GM12878 (cell line): ENCODE measurements at regions not wholly inside any gene's neighbourhood (a gene's known extent, or its start where the extent isn't known, plus 50 kb on each side); places are given as distances from the start of the nearest gene placed in this dataset.

Experiments
- ATAC-seq: fragments of 200-7000 bp; cut with Tn5 transposase; 3 replicates; pipeline ENCODE4 v1.9.1; 2020; ENCODE audit warnings: mild to moderate bottlenecking, moderate library complexity
- BruUV-seq: library from RNA; stranded (reverse); fragments of 400-500 nt; replicated peaks from 2 replicates; lab custom pipeline; 2021; lab: Mats Ljungman, UMichigan
- CTCF ChIA-PET: fragments of 300-600 bp; sonication (Branson Sonifier 250); formaldehyde crosslinking; extraction: SDS; loops from one replicate; lab custom pipeline; 2021; ENCODE audit warnings: inconsistent platforms; lab: Yijun Ruan, JAX
- POLR2A ChIA-PET: fragments of 350-600 bp; formaldehyde crosslinking; extraction: SDS; loops from one replicate; lab custom pipeline; 2021; ENCODE audit warnings: inconsistent platforms; lab: Charles Lee
- RAD21 ChIA-PET: fragments of 300-600 bp; sonication (Branson Sonifier 250); formaldehyde crosslinking; loops from one replicate; lab custom pipeline; 2023; ENCODE audit warnings: antibody characterized with exemption; ENCODE audit not compliant: unreplicated experiment; lab: Charles Lee
- SMC1A ChIA-PET: fragments of 300-600 bp; sonication (Branson Sonifier 250); formaldehyde crosslinking; loops from one replicate; lab custom pipeline; 2023; ENCODE audit not compliant: unreplicated experiment, uncharacterized antibody; lab: Charles Lee
- DNase-seq: peaks from one replicate; pipeline ENCODE4 v3.0.0-alpha.2; 2011; ENCODE audit warnings: low read depth, low spot score
- FAIRE-seq: peaks from 3 replicates; lab custom pipeline; 2011; peaks lifted over from hg19 to GRCh38; lab: Jason Lieb, UNC
- H2AFZ ChIP-seq: 2 replicates; pipeline ENCODE4 v1.6.0; 2011; ENCODE audit warnings: low read depth, low read length, control low read depth; ENCODE audit not compliant: control insufficient read depth
- H3K27ac ChIP-seq: 2 replicates; pipeline ENCODE4 v1.5.1; 2011; ENCODE audit warnings: control low read depth; ENCODE audit not compliant: control insufficient read depth, insufficient read depth
- H3K27me3 ChIP-seq, 2 experiments: replicated peaks in 1 of 2; 2 replicates each; pipeline versions ENCODE4 v1.6.0 to v1.6.1; 2011; ENCODE audit warnings: low read length in 1 of 2; ENCODE audit not compliant: control insufficient read depth in 2 of 2, insufficient read depth in 2 of 2
- H3K36me3 ChIP-seq, 2 experiments: 2 replicates each; pipeline ENCODE4 v1.5.1; 2011; ENCODE audit warnings: low read length in 1 of 2; ENCODE audit not compliant: control insufficient read depth in 2 of 2, insufficient read depth in 2 of 2
- H3K4me1 ChIP-seq: 2 replicates; pipeline ENCODE4 v1.6.1; 2011; ENCODE audit warnings: mild to moderate bottlenecking, low read length, moderate library complexity, mixed read lengths; ENCODE audit not compliant: control insufficient read depth, insufficient read depth
- H3K4me2 ChIP-seq: 2 replicates; pipeline ENCODE4 v1.6.0; 2011; ENCODE audit warnings: control low read depth; ENCODE audit not compliant: control insufficient read depth, insufficient read depth
- H3K4me3 ChIP-seq: fragments of 200-600 bp; sonication (generic); 2 replicates; pipeline ENCODE4 v1.5.1; 2016
- H3K79me2 ChIP-seq: 2 replicates; pipeline ENCODE4 v1.6.0; 2011; ENCODE audit warnings: low read length; ENCODE audit not compliant: control insufficient read depth, insufficient read depth
- H3K9ac ChIP-seq: 2 replicates; pipeline ENCODE4 v1.8.0; 2011; ENCODE audit warnings: low read length, control low read depth, mixed read lengths; ENCODE audit not compliant: control insufficient read depth, insufficient read depth
- H3K9me3 ChIP-seq: replicated peaks from 3 replicates; pipeline ENCODE4 v1.5.1; 2011; ENCODE audit warnings: mild to moderate bottlenecking, low read length; ENCODE audit not compliant: control insufficient read depth, insufficient read depth
- H4K20me1 ChIP-seq: 2 replicates; pipeline ENCODE4 v1.6.0; 2011; ENCODE audit not compliant: control insufficient read depth, insufficient read depth
- CBX5 ChIP-seq: sonication (generic); IDR thresholded peaks from 2 replicates; pipeline ENCODE4 v1.6.1; 2016; ENCODE audit warnings: low read depth, moderate library complexity, mild to moderate bottlenecking, inconsistent platforms
- KDM1A ChIP-seq: fragments of 200-600 bp; sonication (generic); IDR thresholded peaks from 2 replicates; pipeline ENCODE4 v1.6.1; 2016; ENCODE audit warnings: borderline replicate concordance
- KLF5 ChIP-seq: fragments of 450-650 bp; IDR thresholded peaks from 2 replicates; pipeline ENCODE4 v1.6.1; 2014; ENCODE audit warnings: mild to moderate bottlenecking; ENCODE audit not compliant: partially characterized antibody
- MTA3 ChIP-seq: IDR thresholded peaks from 2 replicates; pipeline ENCODE4 v1.6.1; 2012; ENCODE audit warnings: low read length, inconsistent platforms, borderline replicate concordance
- PAX8 ChIP-seq: fragments of 450-650 bp; IDR thresholded peaks from 2 replicates; pipeline ENCODE4 v1.6.1; 2017; ENCODE audit warnings: mild to moderate bottlenecking, moderate library complexity
- RELA ChIP-seq: fragments of 450-650 bp; IDR thresholded peaks from 2 replicates; pipeline ENCODE4 v1.8.0; 2014; ENCODE audit warnings: borderline replicate concordance; ENCODE audit not compliant: partially characterized antibody
- SUZ12 ChIP-seq: fragments of 200-600 bp; sonication (generic); IDR thresholded peaks from one replicate; pipeline ENCODE4 v1.6.1; 2018; ENCODE audit warnings: antibody characterized with exemption, mild to moderate bottlenecking; ENCODE audit not compliant: unreplicated experiment
- TCF7 ChIP-seq: IDR thresholded peaks from 2 replicates; pipeline ENCODE4 v1.6.1; 2014; ENCODE audit warnings: antibody characterized with exemption, borderline replicate concordance
- WRNIP1 ChIP-seq: IDR thresholded peaks from 2 replicates; pipeline ENCODE4 v1.6.1; 2011; ENCODE audit warnings: low read depth, low read length, improper control_type of control experiment, borderline replicate concordance
- ZNF217 ChIP-seq: fragments of 450-650 bp; IDR thresholded peaks from 2 replicates; pipeline ENCODE4 v1.6.1; 2017; ENCODE audit warnings: antibody characterized with exemption, mild to moderate bottlenecking
- ZNF687 ChIP-seq: fragments of 450-650 bp; IDR thresholded peaks from 2 replicates; pipeline ENCODE4 v1.6.1; 2017; ENCODE audit warnings: mild to moderate bottlenecking, moderate library complexity
- ZZZ3 ChIP-seq: IDR thresholded peaks from 2 replicates; pipeline ENCODE4 v1.6.1; 2011; ENCODE audit warnings: low read depth; ENCODE audit not compliant: control insufficient read depth, insufficient read length
- WGBS: methylation state at CpG from one replicate; pipeline ENCODE4 v1.1.6; 2016; ENCODE audit warnings: low lambda C conversion rate; ENCODE audit not compliant: insufficient replicate concordance, insufficient coverage; ENCODE audit errors: missing lambda C conversion rate; 5-methylcytosine and 5-hydroxymethylcytosine counted together
- in situ Hi-C: fragments of 300-500 bp; cut with MboI; formaldehyde crosslinking; loops from 9 replicates; pipeline ENCODE4 v1.14.3; 2018; ENCODE audit warnings: mixed read lengths
- intact Hi-C: fragments of 100-400 bp; cut with micrococcal nuclease; formaldehyde crosslinking; loops from one replicate; pipeline ENCODE4 v1.14.2; 2022; ENCODE audit not compliant: unreplicated experiment
- TF ChIP-seq, protein P1 (sequence below): IDR thresholded peaks from 2 replicates; pipeline ENCODE4 v1.6.1; 2012; ENCODE audit warnings: low read depth, low read length, improper control_type of control experiment

DNA sequence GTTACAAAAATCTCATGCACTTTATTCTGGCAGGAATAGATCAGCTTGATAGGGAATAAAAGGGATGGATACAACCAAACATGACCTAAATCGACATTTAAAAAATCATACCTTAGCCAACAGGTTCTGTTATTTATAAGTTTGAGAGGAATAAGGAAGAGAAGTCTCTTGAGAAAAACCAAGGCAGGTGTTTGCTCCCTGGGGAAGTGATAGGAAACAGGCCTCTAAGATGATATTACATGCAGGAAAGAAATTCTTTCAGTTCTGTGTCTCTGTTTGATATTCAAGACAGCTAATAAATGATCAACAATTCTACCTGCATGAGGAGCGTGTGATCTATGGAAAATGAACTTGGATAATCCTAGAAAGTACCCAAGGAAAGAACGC, 184.8 kb upstream of the ZEB2 start:
- ChIA-PET SMC1A (interaction anchor here (1.2 kb wide), 1 partner anchor 11 kb away, joined by 3 read pairs; no protein-coding TSS in a partner anchor), POLR2A (no interaction called here), RAD21 (no interaction called here), CTCF (no interaction called here)
- Histone ChIP-seq H3K27ac (no peak overlapping the region), H3K9me3 (no peaks in the 10 kb centered on the region), H3K4me1 (no peaks in the 10 kb centered on the region), H2AFZ (no peak overlapping the region), H3K36me3 (no peaks in the 10 kb centered on the region), H3K9ac (no peak overlapping the region), H3K4me2 (no peak overlapping the region), H3K4me3 (no peak overlapping the region), H4K20me1 (no peaks in the 10 kb centered on the region), H3K79me2 (no peaks in the 10 kb centered on the region), H3K27me3 (no peaks in the 10 kb centered on the region)
- no peak for TF ChIP-seq KLF5
- TF ChIP-seq PAX8 = no peak
- no peak for TF ChIP-seq CBX5
- DNase-seq (no peak), FAIRE-seq (no peak), ATAC-seq (no peak)
- in situ Hi-C loops (no loop called here), intact Hi-C loops (no loop called here)
- 0% methylated on average over 3 of the region's 3 CpGs for WGBS
- no TSS peak for BruUV-seq

DNA sequence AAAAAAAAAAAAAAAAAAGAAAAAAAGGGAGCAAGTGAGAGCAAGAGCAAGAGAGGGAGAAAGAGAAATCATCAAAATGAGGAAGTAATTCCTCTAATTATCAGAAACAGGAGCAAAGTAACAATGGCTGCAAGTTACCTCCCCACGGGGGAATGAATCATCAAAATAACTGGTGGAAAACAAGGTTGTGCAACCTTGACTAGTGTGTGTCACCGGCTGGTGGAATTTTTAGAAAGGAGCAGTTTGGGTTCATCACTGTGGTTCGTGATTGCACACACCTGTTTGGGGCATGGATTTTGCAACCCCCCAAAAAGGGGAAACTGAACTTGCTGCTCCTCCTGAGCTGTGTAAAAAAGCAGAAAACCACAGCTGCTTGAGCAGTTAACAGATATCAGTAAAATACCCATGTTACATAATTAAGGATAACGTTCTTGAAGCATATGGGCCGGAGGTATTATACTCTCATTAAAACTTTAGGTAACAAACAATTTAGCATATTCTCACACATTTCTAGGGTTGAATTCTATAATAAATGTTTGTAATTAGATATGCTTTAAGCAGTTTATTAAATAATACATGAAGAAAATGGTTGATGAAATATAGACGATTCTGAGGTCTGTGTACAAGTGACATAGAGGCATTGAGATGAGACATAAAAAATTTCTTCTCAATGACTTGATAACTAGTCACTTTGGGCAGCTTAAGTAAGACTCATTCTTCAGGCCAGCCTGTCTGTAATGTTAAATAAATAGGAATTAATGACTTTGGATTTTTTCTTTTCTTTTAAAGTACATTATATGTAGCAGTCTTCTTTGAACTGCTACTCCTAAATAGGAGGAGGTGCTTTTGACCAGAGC, 184.2 kb upstream of the ZEB2 start:
- no peaks in the 10 kb centered on the region for H3K36me3 ChIP-seq
- RAD21 ChIA-PET = no interaction called here
- intact Hi-C loops (no loop called here), in situ Hi-C loops (no loop called here)
- no peak for DNase-seq
- no peak for FAIRE-seq
- H3K27me3 ChIP-seq = no peaks in the 10 kb centered on the region
- POLR2A ChIA-PET = no interaction called here
- no peak overlapping the region for H3K9ac ChIP-seq
- no peaks in the 10 kb centered on the region for H3K9me3 ChIP-seq
- no peaks in the 10 kb centered on the region for H3K79me2 ChIP-seq
- CTCF ChIA-PET = no interaction called here
- SMC1A ChIA-PET = interaction anchor here (1.2 kb wide), 1 partner anchor 12 kb away, joined by 3 read pairs; no protein-coding TSS in a partner anchor
- no TSS peak for BruUV-seq
- H3K4me1 ChIP-seq = no peaks in the 10 kb centered on the region
- H3K4me3 ChIP-seq = no peak overlapping the region
- no peak overlapping the region for H2AFZ ChIP-seq
- WGBS = 17% methylated on average over 6 of the region's 6 CpGs
- H3K4me2 ChIP-seq = no peak overlapping the region
- no peak; the same call in 2 of the 3 replicates for ATAC-seq
- no peaks in the 10 kb centered on the region for H4K20me1 ChIP-seq
- H3K27ac ChIP-seq = no peak overlapping the region
- TF ChIP-seq, protein P1, sequence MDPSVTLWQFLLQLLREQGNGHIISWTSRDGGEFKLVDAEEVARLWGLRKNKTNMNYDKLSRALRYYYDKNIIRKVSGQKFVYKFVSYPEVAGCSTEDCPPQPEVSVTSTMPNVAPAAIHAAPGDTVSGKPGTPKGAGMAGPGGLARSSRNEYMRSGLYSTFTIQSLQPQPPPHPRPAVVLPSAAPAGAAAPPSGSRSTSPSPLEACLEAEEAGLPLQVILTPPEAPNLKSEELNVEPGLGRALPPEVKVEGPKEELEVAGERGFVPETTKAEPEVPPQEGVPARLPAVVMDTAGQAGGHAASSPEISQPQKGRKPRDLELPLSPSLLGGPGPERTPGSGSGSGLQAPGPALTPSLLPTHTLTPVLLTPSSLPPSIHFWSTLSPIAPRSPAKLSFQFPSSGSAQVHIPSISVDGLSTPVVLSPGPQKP = no peak
- TF ChIP-seq MTA3 (no peak), ZNF687 (no peak), WRNIP1 (no peak), ZZZ3 (no peak), SUZ12 (no peak), TCF7 (no peak), RELA (no peak), ZNF217 (no peak), KDM1A (no peak)
